ENCODE measurements at regions not wholly inside any gene's neighbourhood (a gene's known extent, or its start where the extent isn't known, plus 50 kb on each side); places are given as distances from the start of the nearest gene placed in this dataset.

DNA sequence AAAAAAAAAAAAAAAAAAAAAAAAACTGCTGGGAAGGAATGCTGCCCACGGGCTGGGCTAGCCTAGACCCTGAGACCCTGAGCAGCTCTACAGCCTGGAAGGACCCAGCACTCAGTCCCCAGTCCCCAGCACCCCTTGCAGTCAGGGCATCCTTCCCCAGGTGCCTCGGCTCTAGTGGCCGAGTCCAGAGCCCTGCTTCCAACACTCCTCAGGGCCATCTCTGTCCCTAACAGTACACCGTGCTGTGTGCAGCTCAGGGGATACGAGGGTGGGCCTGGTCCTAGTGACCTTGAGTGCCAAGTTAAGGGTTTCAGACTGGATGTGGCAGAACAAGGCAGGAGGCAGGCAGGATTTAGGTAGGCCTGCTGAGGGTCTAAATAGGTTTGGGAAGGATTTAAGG, 50.2 kb upstream of the LRP8 start:
- no peak for DNase-seq (ENCODE audit: low read depth, low spot score)

DNA sequence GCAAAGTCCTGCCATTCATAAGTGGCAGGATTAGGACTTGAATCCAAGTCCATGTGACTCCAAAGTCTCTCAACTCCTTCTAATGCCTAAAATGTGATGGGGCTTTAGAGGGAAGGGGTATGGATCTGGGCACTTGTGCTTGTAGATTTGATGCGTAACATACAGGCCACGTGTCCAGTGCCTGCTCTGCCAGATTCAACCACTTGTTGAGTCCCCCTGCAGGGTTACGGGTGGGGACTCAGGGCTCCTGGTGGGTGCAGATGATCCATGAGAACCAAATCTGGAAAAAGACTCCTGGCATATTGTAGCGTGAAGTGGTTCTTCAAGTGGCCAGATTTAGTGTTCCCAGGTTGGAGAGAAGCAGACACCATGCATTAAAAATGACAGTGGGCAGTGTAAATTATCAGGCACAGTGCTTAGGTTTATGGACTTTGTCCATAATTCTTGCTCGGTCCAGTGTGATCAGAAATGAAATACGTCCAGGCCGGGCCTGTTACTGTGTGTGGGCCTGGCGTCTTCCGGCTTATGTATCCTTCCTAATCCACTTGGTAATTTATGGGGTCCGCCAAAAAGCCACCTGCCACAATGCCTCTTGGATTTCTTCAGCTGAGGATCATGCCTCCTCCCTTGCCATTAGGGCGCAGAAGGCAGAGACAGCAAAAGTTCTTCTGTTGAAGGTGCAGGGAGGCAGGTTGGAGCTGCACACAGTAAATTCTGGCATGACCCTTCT, 51.2 kb upstream of the LRP8 start:
- no peak for DNase-seq (ENCODE audit: low read depth, low spot score)

DNA sequence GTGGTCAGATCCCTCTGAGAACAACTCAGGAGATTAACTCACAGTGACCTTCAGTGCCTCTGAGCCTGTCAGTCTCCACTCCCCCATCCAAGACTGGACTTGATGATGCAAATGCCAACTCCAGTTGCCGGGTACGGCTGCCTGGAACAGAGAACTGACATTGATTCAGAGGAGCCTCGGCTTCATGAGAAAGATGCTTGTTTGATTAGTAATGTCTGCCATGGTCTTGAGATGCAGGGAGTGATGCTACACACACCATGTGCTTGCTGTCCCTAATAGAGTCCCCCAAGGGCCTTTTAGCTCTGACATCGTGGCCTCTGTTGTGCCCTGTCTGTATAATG, 51.8 kb upstream of the LRP8 start:
- no peak for DNase-seq (ENCODE audit: low read depth, low spot score)

DNA sequence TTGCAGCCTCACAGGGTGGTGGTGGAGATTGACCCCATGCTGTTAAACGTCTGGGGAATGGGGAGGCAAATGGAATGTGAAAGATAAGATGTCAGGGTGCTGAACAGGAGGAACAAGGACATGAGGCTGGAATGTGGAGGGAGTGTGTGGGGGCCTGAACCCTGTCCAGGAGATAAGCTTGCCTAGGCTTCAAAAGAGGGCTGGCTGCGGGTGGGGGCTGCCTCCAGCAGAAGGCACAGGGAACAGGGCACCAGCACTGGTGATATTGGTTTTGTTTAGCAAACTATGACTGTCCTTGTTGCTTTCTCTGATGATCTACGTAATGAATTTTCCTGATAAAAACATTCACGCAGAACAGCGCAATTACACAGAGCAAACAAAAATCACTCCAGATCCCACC, 52.4 kb upstream of the LRP8 start:
- DNase-seq (ENCODE audit: low read depth, low spot score): no peak

DNA sequence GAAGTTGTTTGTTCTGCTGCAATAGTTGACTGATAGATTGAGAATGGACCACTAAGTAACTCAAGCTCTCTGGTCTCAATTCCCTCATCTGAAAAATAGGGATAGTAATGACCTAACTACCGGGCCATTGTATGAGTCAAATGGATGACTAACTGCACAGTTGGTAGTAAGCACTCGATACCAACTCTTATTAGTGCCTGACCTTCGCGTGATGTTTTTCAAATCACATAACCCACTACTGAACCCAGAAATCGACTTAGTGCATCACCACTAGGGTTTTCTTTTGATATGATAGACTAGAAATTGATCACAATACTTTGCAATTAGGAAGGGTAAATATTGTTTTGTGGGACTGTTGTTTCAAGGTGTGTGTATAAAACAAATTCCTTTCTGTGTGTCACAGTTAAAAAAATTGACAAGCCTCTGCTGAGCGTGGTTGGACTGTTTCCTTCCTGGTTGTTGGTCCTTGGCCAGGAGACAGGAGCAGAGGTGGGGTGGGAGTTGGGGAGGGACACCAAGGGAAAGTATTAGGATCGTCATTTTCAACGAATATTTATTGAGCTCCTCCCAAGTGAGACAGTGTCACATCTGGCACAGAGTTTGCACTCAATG, 54.0 kb upstream of the LRP8 start:
- DNase-seq (ENCODE audit: low read depth, low spot score): no peak

DNA sequence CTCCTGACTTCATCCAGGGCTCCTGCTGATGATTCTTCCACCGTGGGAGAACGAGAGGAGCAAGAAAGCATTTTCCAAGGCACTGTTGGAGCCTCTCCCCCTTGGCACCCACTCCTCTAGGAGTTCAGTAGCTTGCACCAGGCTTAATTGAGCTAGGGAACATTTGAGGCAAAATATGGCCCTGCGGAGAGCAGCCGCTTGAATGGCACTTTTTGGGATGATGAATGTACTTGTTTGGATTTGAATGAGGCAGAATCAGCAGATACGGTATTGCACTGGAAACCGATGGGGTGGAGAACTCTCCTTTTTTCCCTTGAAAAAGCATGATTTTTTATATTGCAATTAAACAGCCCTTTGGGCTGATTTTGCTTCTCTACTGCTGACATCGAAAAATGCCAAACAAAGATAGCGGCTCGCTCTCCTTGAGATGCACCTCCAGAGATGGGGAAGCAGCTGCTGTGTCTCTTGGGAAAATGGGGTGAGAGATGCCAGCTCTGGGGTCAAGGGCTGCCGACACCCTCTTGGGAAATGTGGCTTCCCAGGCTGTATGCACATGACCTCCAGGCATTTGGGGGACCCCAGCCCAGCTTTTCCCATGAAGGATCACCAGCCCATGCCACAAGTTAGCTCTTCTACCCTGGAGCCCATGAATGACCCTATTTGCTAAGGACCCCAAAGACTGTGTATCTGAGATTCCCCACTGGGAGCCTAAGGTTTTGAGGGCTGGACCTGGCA, 55.4 kb upstream of the LRP8 start:
- no peak for DNase-seq (ENCODE audit: low read depth, low spot score)

DNA sequence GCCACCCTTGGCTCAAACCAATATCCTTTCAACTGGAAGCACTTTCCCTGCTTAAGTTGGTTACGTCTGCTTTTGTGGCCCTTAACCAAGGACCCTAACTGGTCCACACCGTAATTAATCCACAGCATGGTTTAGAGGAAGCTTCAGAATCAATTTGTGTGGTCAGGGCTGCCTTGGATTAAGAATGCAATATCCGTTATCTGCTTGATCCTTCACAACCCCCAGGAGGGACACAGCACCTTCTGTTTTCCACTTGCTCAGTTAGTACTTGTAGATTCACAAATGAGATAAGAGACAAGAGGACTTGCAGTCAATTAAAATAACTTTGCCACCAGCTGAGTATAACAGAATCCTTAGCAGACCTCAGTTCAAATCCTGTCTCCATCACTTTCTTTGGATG, 56.9 kb upstream of the LRP8 start:
- DNase-seq (ENCODE audit: low read depth, low spot score): no peak

DNA sequence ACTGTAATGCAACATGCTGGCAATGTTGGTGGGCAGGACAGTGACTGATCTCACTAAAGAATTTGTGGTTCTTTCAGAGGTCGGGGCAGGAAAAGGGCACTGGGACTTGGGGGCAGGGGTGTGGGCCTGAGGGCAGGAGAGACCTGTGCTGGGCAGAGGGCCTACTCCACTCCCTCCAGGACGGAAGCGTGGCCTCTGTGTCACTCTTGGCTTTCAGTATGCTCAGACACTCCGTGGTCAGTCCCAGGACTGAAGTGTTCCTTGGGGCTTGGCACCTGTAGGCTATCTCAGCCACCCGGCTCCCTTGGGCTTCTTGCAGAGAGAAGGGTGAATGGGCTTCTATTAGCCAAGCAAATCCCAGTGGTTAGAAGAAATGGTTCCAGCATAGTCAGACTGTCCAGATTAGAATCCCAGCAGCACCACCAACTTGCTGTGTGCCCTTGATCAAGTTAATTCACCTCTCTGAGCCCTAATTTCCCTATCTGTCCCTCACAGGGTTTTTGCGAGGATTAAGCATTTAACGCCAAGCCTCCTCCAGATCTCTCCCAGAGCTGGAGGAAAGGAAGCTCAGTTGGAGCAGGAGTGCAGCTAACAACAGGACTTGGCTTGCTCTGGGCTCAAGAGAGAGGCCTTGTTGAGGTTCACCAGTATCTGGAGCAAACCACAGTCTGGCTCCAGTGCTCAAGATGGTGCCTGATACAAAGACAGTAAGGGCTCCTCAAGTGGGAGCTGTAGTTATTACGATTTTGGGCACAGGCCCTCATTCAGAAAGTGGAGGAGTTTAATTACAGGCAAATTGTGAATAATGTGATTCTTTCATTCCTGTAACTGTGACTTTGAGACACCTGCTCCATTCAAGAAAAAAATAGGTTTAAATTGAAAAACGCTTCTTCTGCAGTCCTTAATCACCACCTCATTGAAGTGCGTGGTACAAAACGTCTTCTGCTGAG, 57.7 kb upstream of the LRP8 start:
- no peak for DNase-seq (ENCODE audit: low read depth, low spot score)

DNA sequence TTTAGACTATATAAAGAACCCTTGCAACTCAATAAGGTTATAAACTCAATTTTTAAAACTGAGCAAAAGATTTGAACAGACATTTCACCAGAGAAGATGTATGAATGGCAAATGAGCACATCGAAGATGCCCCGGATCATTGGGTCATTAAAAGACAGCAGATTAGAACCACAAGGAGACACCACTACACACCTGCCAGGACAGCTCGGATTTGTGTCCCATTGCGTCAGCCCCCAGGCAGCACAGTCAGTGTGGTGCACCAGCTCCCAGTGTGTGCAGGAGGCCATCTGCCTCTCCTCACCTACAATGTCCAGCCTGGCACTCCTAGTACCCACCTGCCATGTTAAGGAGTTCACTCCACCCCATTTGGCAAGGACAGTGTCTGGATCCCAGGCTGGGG, 61.1 kb upstream of the LRP8 start:
- no peak for DNase-seq (ENCODE audit: low read depth, low spot score)

DNA sequence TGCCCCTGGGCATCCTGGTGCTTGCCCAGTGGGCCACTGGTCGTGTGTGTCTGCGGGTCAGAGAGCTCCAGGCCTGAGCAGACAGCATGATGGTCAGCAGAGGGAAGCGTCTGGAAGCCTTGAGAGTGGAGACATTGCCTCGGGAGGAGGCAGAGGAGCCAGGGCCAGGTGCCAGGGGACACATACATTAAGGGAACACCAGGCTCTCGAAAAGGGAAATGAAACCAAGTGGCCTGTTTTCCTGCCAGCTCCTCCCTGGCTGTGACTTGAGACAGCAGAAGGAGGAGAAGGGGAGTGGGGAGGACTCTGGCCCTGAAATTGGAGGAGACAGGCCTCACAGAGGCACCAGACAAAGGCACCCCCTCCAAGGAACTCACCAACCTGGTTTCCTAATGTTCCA, 62.4 kb upstream of the LRP8 start:
- DNase-seq (ENCODE audit: low read depth, low spot score): no peak

DNA sequence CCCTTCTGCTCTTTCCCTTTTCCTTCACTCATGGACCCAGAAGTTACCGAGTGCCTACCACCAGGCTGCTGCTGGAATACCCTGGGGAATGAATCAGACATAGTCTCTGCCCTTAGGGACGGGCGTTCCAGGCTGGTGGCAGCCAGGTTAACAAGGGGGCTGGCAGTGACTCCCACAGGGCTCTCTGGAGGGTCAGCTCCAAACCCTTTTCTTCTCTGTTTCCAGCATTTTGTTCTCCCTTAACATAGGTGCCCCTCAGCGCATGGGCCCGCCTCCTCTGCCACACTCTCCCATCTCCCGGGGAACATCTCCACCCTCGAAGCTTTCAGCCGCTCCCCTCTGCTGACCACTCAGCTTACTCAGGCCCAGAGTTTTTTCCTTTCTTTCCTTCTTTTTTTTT, 62.9 kb upstream of the LRP8 start:
- no peak for DNase-seq (ENCODE audit: low read depth, low spot score)

DNA sequence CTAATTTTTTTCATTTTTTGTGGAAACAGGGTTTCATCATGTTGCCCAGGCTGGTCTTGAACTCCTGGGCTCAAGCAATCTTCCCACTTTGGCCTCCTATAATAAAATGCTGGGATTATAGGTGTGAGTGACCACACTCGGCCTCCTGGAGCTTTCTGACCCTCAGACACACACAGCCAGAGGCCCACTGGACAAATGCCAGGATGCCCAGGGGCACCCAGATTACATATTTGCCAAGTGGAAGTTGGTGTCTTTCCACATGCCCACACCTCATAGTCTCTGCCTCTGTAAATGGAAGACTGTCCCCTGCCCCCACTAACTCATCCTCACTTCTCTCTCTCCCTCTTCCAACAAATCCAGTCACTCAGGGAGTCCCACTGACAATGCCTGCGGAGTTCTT, 63.4 kb upstream of the LRP8 start:
- DNase-seq (ENCODE audit: low read depth, low spot score): no peak

DNA sequence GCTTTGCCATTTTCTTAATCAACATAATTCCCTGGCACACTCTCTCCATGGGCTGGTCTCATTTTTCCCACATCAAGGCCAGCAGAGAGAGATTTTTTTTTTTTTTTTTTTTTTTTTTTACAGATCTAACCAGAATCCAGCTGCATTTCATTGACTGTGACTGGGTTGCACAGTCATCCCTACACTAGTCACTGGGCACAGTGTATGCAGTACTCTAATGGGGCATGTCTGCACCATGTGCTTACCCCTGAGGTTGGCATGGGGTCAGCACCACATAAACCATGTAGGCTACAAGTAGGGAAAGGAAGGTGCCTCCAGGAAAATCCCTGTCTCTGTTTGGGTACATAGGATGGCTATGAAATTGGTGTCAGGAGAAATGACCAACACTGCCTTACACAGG, 64.1 kb upstream of the LRP8 start:
- no peak for DNase-seq (ENCODE audit: low read depth, low spot score)

DNA sequence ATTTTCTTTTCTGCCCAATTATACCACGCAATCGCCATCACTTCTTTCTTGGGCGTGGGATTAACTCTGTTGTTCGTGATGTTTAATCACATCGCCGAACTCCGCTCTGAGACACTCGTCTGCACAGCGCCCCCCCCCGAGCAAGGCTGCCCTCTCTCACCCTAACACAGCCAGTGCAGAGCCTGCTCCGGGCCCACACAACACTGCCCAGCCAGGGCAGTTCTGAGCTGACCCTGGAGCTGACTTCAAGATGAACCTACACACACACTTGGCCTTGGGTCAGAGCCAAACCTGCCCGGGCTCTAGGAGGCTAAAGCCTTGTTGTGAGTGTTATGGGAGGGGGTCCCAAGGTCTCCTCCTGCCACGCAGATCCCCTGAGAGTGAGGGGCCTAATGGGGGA, 64.6 kb upstream of the LRP8 start:
- DNase-seq (ENCODE audit: low read depth, low spot score): no peak

DNA sequence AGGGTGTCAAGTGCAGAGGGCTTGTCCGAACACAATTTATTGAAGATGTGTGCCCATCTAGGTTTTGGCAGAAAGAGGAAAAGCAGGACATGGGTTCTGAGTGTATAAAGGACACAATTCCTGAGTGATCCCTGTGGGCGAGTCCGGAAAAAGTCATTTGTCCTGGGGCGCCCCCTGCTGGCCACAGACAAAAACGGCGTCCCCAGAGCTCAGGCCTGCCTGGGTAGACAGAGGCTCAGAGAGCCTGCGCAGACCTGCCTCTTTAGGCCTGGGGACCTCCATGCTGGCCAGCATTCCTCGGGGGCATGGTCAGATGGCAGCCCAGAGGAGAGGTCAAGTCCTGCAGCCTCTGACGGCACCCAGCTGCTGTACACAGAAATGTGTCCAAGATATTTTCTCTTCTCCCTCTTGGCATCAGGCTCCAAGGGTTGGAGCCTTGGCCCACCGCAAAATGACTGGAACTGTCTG, 65.5 kb upstream of the LRP8 start:
- DNase-seq (ENCODE audit: low read depth, low spot score): peak; percentile 94

DNA sequence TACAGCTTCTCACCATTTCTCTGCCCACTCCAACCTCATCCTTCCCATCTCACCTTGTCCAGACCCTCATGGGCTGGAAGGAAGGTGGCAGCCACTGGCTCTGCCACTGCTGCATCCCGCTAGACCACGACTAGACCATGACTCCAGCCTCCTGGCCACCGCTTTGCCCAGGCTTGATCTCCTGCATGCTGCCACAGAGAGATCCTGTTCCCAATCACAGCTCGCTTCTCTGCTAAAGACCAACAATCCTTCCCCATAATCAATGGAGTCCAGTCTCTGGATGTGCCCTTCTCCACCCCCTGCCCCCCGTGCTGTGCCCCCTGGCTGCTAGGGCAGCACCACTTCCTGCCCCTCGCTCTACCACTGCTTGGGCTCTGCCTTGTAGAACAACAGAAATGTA, 64.9 kb upstream of the DMRTB1 start:
- DNase-seq (ENCODE audit: low read depth, low spot score): no peak

DNA sequence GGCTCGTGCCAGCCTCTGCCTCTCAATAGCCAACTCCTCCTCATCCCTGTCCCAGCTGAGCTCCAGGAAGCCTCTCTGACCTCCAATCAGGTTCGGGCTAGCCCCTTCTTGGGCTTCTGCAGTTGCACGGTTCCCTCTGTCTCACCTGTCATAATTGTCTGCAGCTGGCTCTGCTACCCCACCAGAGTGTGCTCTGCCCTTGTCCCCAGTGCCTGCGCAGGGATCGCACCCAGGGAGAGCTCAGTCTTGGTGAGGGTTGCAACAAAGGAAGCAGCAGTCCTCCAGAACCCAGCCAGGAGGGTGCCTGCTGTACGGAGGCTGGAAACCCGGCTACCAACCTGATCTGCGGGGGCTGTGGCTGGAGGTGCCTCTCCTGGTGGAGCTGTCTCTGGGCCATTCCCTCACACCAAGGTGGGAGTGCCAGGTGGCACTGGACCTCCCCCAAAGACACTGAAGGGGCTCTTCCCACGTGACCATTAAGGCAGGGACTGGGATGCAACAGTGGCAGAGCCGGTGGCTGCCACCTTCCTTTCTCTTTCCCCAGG, 63.5 kb upstream of the DMRTB1 start:
- DNase-seq (ENCODE audit: low read depth, low spot score): no peak

DNA sequence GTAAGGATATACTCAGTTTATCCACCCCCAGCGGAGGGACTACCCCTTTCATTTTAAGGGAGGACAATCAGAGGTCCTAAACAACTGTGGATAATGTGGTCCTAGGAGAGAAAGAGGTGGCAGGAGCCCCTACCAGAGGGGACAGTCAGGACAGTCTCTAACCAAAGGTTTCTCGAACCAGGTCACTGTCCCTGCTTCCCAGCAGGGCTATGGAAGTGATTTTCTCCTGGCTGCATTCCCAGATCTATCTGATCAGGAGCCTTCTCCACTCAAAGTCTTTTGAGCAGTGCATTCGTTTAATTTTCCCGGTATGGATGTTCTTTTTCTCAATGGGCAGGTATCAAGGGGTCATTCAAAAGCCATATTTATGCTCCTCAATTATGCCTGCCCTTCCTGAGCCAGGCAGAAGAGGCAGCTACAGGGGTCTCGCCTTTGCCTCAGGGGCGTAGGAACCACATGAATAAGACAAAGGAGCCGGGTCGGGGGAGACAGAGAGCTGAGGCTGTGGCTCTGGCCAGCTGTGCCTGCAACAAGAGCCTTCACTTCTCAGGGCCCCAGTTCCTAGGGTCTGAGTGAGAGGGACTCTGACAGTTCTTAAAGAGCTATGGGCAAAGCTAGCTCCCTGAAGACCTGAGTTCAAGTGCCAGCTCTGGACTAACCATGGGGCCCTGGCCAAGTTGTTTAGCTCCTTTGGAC, 62.5 kb upstream of the DMRTB1 start:
- DNase-seq (ENCODE audit: low read depth, low spot score): peak; percentile 52

DNA sequence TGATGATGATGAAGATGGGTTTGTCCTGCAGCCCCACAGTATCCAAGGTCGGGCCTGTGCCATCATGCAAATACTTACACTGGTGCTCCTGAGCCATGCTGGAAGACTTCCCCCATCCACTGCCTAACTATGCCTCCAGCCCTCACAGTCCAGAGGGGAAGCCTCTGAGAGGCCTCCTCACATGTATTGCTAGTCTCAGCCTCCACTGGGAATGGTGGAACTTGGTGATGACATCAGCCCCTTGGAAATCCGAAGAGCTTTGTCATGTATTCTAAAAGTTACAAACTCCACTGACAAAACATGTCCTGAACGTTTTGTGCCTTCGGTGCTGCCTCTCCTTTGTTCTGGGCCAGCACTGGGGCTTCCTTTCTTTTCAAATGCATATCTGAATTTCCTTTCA, 61.1 kb upstream of the DMRTB1 start:
- no peak for DNase-seq (ENCODE audit: low read depth, low spot score)

DNA sequence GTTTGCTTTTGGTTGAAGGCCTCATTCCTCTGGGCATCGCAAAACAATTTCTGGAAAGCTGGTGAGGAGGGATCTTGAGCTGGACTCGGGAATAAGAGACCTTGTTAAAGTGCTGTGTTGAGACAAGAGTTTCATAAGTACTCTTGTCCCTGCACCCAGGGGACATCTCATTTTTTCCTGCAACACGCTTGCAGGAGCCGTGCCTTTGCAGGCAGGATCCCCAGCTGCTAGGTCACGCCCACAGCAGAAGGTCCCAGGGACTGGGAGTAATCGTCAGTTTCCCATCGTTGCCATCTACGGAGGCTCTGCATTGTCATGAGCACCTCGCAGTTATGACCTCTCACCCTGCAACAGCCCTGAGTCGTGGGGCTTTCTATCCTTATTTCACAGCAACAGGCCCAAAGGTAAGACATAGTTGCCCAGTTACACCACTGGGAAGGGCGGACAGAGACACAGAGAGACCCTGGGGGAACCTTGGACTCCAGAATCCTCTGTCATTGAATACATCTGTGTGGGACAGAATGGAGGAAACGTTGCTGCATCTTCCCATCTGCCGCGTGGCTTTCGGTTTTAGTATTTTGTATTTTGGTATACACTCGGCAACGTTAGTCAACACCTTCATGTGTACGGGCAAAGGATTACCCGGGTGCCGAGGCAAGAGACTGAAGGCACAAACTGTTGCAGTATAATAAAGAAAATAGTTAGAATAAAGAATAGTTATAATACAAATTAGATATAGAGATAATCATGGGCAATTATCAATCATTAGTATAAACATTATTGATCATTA, 60.4 kb upstream of the DMRTB1 start:
- no peak for DNase-seq (ENCODE audit: low read depth, low spot score)

Data from ELF-1 (cell line).